ENCODE measurements at regions not wholly inside any gene's neighbourhood (a gene's known extent, or its start where the extent isn't known, plus 50 kb on each side); places are given as distances from the start of the nearest gene placed in this dataset.

DNA sequence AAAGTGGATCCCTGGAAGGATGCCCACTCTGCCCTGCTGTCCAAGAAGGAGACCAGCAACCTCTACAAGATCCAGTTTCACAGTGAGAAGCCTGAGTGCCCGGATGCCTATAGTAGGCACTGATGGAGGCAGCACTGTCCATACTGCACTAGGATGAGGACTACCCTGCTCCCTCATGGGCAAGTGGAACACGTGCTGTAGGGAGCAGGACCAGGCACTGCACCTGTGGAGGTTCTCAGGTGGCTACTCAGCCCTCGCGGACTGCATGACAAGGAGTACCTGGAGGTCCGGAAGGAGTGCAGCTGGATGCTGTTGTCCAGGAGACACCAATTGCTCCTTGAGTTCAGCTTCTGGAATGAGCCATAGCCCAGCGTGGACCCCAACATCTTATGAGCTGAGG, 146.1 kb upstream of the NLRP1 start:
- TF ChIP-seq, protein P1, sequence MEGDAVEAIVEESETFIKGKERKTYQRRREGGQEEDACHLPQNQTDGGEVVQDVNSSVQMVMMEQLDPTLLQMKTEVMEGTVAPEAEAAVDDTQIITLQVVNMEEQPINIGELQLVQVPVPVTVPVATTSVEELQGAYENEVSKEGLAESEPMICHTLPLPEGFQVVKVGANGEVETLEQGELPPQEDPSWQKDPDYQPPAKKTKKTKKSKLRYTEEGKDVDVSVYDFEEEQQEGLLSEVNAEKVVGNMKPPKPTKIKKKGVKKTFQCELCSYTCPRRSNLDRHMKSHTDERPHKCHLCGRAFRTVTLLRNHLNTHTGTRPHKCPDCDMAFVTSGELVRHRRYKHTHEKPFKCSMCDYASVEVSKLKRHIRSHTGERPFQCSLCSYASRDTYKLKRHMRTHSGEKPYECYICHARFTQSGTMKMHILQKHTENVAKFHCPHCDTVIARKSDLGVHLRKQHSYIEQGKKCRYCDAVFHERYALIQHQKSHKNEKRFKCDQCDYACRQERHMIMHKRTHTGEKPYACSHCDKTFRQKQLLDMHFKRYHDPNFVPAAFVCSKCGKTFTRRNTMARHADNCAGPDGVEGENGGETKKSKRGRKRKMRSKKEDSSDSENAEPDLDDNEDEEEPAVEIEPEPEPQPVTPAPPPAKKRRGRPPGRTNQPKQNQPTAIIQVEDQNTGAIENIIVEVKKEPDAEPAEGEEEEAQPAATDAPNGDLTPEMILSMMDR (IDR thresholded peaks at IDR 0.05; ENCODE audit: insufficient read depth, low read depth, low read length) = no peak
- no peak for TF ChIP-seq EZH2 (IDR thresholded peaks at IDR 0.05; ENCODE audit: insufficient read depth, low read length)
